CD4-positive, alpha-beta T cell (primary cell): ENCODE measurements at regions not wholly inside any gene's neighbourhood (a gene's known extent, or its start where the extent isn't known, plus 50 kb on each side); places are given as distances from the start of the nearest gene placed in this dataset.

Source experiments
- ATAC-seq: fragments of 200-7000 bp; cut with Tn5 transposase; one replicate; pipeline ENCODE4 v1.10.0; 2022; ENCODE audit warnings: mild to moderate bottlenecking; ENCODE audit not compliant: poor library complexity
- CTCF ChIA-PET: fragments of 350-600 bp; sonication (Branson Sonifier 250); formaldehyde crosslinking; loops from one replicate; lab custom pipeline; 2021; ENCODE audit warnings: antibody characterized with exemption, inconsistent platforms; lab: Charles Lee
- POLR2A ChIA-PET: fragments of 350-600 bp; sonication (Branson Sonifier 250); formaldehyde crosslinking; loops from one replicate; lab custom pipeline; 2021; ENCODE audit warnings: antibody characterized with exemption, inconsistent platforms; lab: Charles Lee
- DNase-seq, 14 experiments: peaks; one replicate each; pipeline ENCODE4 v3.0.0-alpha.2; 2013 to 2020; ENCODE audit warnings: mixed read lengths in 2 of 14
- H3K27ac ChIP-seq, 2 donors: one replicate each; pipeline versions ENCODE4 v1.5.1 to v1.7.0; 2013; ENCODE audit warnings: low read length in 2 of 2, low read depth in 1 of 2, mild to moderate bottlenecking in 1 of 2
- H3K27me3 ChIP-seq, 2 experiments: 1 replicate in 1 of 2; 2 replicates in 1 of 2; pipeline versions ENCODE4 v1.6.1 to v1.7.0; 2013; ENCODE audit warnings: low read length in 2 of 2, control low read depth in 1 of 2, mild to moderate bottlenecking in 1 of 2, moderate library complexity in 1 of 2; ENCODE audit not compliant: insufficient read depth in 2 of 2, control insufficient read depth in 1 of 2
- H3K36me3 ChIP-seq: one replicate; pipeline ENCODE4 v1.6.1; 2013; ENCODE audit warnings: low read length, control low read depth; ENCODE audit not compliant: insufficient read depth
- H3K4me1 ChIP-seq: one replicate; pipeline ENCODE4 v1.6.1; 2013; ENCODE audit warnings: low read length, control low read depth; ENCODE audit not compliant: insufficient read depth
- H3K4me3 ChIP-seq: one replicate; pipeline ENCODE4 v1.5.1; 2013; ENCODE audit warnings: mild to moderate bottlenecking, low read length, moderate library complexity
- H3K9me3 ChIP-seq, 2 experiments: 1 replicate in 1 of 2; 2 replicates in 1 of 2; pipeline versions ENCODE4 v1.6.1 to v1.7.0; 2013; ENCODE audit warnings: low read length in 2 of 2, mild to moderate bottlenecking in 2 of 2, control low read depth in 1 of 2, moderate library complexity in 1 of 2; ENCODE audit not compliant: control insufficient read depth in 1 of 2, insufficient read depth in 1 of 2
- H3K27ac Mint-ChIP-seq: one replicate; pipeline ENCODE4 v1.8.0; 2020; ENCODE audit warnings: mixed read lengths
- H3K27me3 Mint-ChIP-seq: one replicate; pipeline ENCODE4 v1.8.0; 2021; ENCODE audit warnings: mixed read lengths
- H3K36me3 Mint-ChIP-seq: one replicate; pipeline ENCODE4 v1.8.0; 2021; ENCODE audit warnings: low read depth, mixed read lengths
- H3K4me1 Mint-ChIP-seq: one replicate; pipeline ENCODE4 v1.8.0; 2021; ENCODE audit warnings: low read depth, mixed read lengths
- H3K4me3 Mint-ChIP-seq: one replicate; pipeline ENCODE4 v1.8.0; 2020; ENCODE audit warnings: mild to moderate bottlenecking, mixed read lengths
- H3K9me3 Mint-ChIP-seq: one replicate; pipeline ENCODE4 v1.8.0; 2020; ENCODE audit warnings: mixed read lengths
- CTCF ChIP-seq: fragments of 200-600 bp; IDR thresholded peaks from one replicate; pipeline ENCODE4 v1.8.0; 2022; ENCODE audit warnings: antibody characterized with exemption, mild to moderate bottlenecking
- intact Hi-C, 2 experiments: fragments of 100-400 bp; cut with DNase I in 1 of 2; cut with micrococcal nuclease in 1 of 2; formaldehyde crosslinking; loops; one replicate each; pipeline versions ENCODE4 v1.15.1 to v1.9.0; 2023 to 2025; cut with DNase I, micrococcal nuclease

DNA sequence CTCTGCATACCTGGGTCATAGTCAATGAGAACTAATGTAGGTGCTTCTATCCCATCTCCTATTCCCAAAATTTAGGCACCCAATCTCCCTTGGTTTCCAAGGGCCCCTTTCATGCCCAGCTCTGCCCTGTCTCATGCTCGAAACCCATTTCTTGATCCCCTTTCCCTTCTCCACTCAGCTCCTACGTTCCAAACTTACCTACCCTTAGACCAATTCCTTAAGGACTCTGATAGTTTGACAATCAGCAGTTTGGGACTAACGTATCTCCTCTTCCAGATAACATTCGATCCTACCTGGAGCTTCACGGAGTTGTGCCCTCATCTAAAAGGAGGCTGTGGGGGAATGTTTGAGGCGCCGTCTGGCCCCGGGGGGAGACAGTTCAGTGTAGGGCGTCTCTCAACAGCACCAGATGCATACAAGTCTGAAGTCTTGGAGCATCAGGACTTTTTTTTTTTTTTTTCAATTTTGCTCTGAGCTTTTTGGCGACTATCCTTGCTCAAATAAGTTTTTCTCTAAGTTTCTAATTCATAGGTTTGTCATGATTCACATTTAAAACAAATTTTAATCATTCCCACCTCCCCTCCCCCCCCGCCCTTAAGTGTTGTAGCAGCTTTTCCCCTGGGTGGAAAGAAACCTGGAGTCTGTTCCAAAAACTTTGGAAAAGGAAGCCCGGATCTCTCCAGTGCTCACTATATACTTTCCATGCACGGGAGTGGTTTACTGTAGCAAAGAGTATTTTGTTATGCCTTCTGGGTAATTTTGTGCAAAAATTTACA, 141.2 kb upstream of the LGALSL start:
- H3K9me3 ChIP-seq, result no peaks in the 10 kb centered on the region
- ChIA-PET CTCF (interaction anchor here (0.7 to 1.3 kb wide), 4 partner anchors 13 to 241 kb away, joined by 3 to 4 read pairs (median 4); no protein-coding TSS in a partner anchor), POLR2A (interaction anchor here (0.9 to 1.7 kb wide), 3 partner anchors 74 to 167 kb away, joined by 3 to 5 read pairs (median 5); no protein-coding TSS in a partner anchor)
- no peaks in the 10 kb centered on the region for H3K9me3 Mint-ChIP-seq
- no peaks in the 10 kb centered on the region for H3K36me3 Mint-ChIP-seq
- H3K4me1 ChIP-seq, result no peaks in the 10 kb centered on the region
- no peak for TF ChIP-seq CTCF
- ATAC-seq (no peak), DNase-seq (no peak)
- no peaks in the 10 kb centered on the region for H3K27me3 Mint-ChIP-seq
- H3K27ac ChIP-seq, result no peak overlapping the region
- H3K4me3 Mint-ChIP-seq, result no peak overlapping the region
- no peaks in the 10 kb centered on the region for H3K4me1 Mint-ChIP-seq
- H3K4me3 ChIP-seq, result no peak overlapping the region
- no peaks in the 10 kb centered on the region for H3K27me3 ChIP-seq
- intact Hi-C loops, result no loop called here
- no peaks in the 10 kb centered on the region for H3K36me3 ChIP-seq
- no peak overlapping the region for H3K27ac Mint-ChIP-seq

GRCh38 chr2:64313398-64313723, 140.6 kb upstream of the LGALSL start:
- H3K9me3 Mint-ChIP-seq, result no peaks in the 10 kb centered on the region
- no peaks in the 10 kb centered on the region for H3K4me1 Mint-ChIP-seq
- intact Hi-C loops, result no loop called here
- no peaks in the 10 kb centered on the region for H3K36me3 Mint-ChIP-seq
- ChIA-PET CTCF (interaction anchor here (0.7 to 1.3 kb wide), 3 partner anchors 13 to 174 kb away, joined by 3 to 4 read pairs (median 4); no protein-coding TSS in a partner anchor), POLR2A (interaction anchor here (1.7 kb wide), 1 partner anchor 85 kb away, joined by 5 read pairs; no protein-coding TSS in a partner anchor)
- no peaks in the 10 kb centered on the region for H3K4me1 ChIP-seq
- H3K27me3 Mint-ChIP-seq, result no peaks in the 10 kb centered on the region
- H3K4me3 Mint-ChIP-seq, result no peak overlapping the region
- no peak overlapping the region for H3K27ac ChIP-seq
- TF ChIP-seq CTCF, result no peak
- H3K9me3 ChIP-seq, result no peaks in the 10 kb centered on the region
- H3K4me3 ChIP-seq, result no peak overlapping the region
- no peaks in the 10 kb centered on the region for H3K27me3 ChIP-seq
- H3K36me3 ChIP-seq, result no peaks in the 10 kb centered on the region
- no peak for ATAC-seq
- H3K27ac Mint-ChIP-seq, result no peak overlapping the region
- DNase-seq, result no peak

DNA sequence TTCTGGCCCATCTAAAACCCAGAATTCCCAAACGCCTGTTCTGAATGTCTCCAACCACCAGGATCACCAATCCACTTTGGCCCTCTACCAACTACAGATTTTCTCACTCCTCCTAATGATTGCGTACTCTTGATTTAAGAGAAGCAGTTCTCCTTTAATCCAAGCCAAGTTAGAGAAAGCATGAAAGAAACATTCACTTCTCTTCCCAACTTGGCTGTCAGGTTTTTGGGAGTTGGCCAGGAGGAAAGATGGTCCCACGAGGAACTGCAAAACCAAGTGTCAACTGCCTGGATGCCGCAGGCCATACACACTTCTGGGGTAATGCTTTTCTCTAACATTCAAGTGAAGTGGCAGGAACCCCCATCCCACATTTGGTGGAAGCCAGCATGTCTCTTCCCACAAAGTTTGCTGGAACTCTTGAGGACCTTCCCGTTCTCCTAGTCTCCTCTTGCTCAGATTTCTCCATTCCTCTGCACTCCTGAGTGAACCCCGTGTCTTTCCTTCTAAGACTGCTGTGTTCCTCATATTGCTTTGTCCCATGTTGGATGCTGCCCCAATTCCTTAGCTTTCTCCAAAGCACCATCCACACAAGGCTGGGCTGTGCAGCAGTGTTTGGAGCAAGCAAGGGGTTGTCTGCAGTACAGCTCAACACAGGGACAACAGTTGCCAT, 138.5 kb upstream of the LGALSL start:
- Mint-ChIP-seq H3K4me3 (no peak overlapping the region), H3K27ac (no peak overlapping the region), H3K36me3 (no peaks in the 10 kb centered on the region), H3K27me3 (no peaks in the 10 kb centered on the region), H3K9me3 (no peaks in the 10 kb centered on the region), H3K4me1 (no peaks in the 10 kb centered on the region)
- intact Hi-C loops, result no loop called here
- no peaks in the 10 kb centered on the region for H3K9me3 ChIP-seq
- no peaks in the 10 kb centered on the region for H3K4me1 ChIP-seq
- H3K27ac ChIP-seq, result no peak overlapping the region
- no peak overlapping the region for H3K4me3 ChIP-seq
- H3K36me3 ChIP-seq, result no peaks in the 10 kb centered on the region
- ATAC-seq (no peak), DNase-seq (no peak)
- H3K27me3 ChIP-seq, result no peaks in the 10 kb centered on the region
- no peak for TF ChIP-seq CTCF
- POLR2A ChIA-PET, result no interaction called here
- CTCF ChIA-PET, result no interaction called here
